Astrocyte (in vitro differentiated cells and primary cell): ENCODE measurements at regions not wholly inside any gene's neighbourhood (a gene's known extent, or its start where the extent isn't known, plus 50 kb on each side); places are given as distances from the start of the nearest gene placed in this dataset.

ENCODE experiments used
- DNase-seq: peaks from one replicate; pipeline ENCODE4 v3.0.0-alpha.2; 2010; ENCODE audit warnings: low read depth
- FAIRE-seq: peaks from 2 replicates; lab custom pipeline; 2011; peaks lifted over from hg19 to GRCh38; lab: Jason Lieb, UNC
- H2AFZ ChIP-seq: 2 replicates; pipeline ENCODE4 v1.6.0; 2012; ENCODE audit warnings: low read depth, low read length, inconsistent platforms
- H3K27ac ChIP-seq: 2 replicates; pipeline ENCODE4 v1.5.1; 2011; ENCODE audit warnings: low read depth, low read length, inconsistent platforms
- H3K27me3 ChIP-seq: 2 replicates; pipeline ENCODE4 v1.6.0; 2011; ENCODE audit warnings: low read length, inconsistent platforms; ENCODE audit not compliant: insufficient read depth
- H3K36me3 ChIP-seq: 2 replicates; pipeline ENCODE4 v1.5.1; 2011; ENCODE audit warnings: low read length, inconsistent platforms; ENCODE audit not compliant: insufficient read depth
- H3K4me1 ChIP-seq: 2 replicates; pipeline ENCODE4 v1.5.1; 2011; ENCODE audit warnings: low read length, inconsistent platforms; ENCODE audit not compliant: insufficient read depth
- H3K4me2 ChIP-seq: 2 replicates; pipeline ENCODE4 v1.6.0; 2012; ENCODE audit warnings: low read length, inconsistent platforms
- H3K4me3 ChIP-seq: 2 replicates; pipeline ENCODE4 v1.5.1; 2011; ENCODE audit warnings: low read depth, mild to moderate bottlenecking, low read length, inconsistent platforms; ENCODE audit not compliant: insufficient read depth
- H3K79me2 ChIP-seq: 2 replicates; pipeline ENCODE4 v1.6.0; 2012; ENCODE audit warnings: mild to moderate bottlenecking, low read length, inconsistent platforms; ENCODE audit not compliant: insufficient read depth
- H3K9ac ChIP-seq: 2 replicates; pipeline ENCODE4 v1.6.0; 2012; ENCODE audit warnings: mild to moderate bottlenecking, low read length, inconsistent platforms
- H3K9me3 ChIP-seq: 2 replicates; pipeline ENCODE4 v1.5.1; 2012; ENCODE audit warnings: low read depth, mild to moderate bottlenecking, low read length, inconsistent platforms; ENCODE audit not compliant: insufficient read depth
- H4K20me1 ChIP-seq: 2 replicates; pipeline ENCODE4 v1.6.0; 2012; ENCODE audit warnings: low read length, inconsistent platforms; ENCODE audit not compliant: insufficient read depth
- H3K27ac Mint-ChIP-seq: one replicate; pipeline ENCODE4 v1.8.0; 2021; ENCODE audit warnings: mild to moderate bottlenecking, mixed read lengths; ENCODE audit not compliant: unreplicated experiment
- H3K27me3 Mint-ChIP-seq: one replicate; pipeline ENCODE4 v1.8.0; 2021; ENCODE audit warnings: low read depth, mixed read lengths; ENCODE audit not compliant: unreplicated experiment
- H3K36me3 Mint-ChIP-seq: one replicate; pipeline ENCODE4 v1.8.0; 2021; ENCODE audit warnings: low read depth, mixed read lengths; ENCODE audit not compliant: unreplicated experiment
- H3K4me1 Mint-ChIP-seq: one replicate; pipeline ENCODE4 v1.8.0; 2021; ENCODE audit warnings: low read depth, mixed read lengths; ENCODE audit not compliant: unreplicated experiment
- H3K4me3 Mint-ChIP-seq: one replicate; pipeline ENCODE4 v1.8.0; 2021; ENCODE audit warnings: mild to moderate bottlenecking, moderate library complexity, mixed read lengths; ENCODE audit not compliant: unreplicated experiment
- H3K9me3 Mint-ChIP-seq: one replicate; pipeline ENCODE4 v1.8.0; 2021; ENCODE audit warnings: mild to moderate bottlenecking, mixed read lengths; ENCODE audit not compliant: unreplicated experiment
- EZH2 ChIP-seq: IDR thresholded peaks from 2 replicates; pipeline ENCODE4 v1.6.1; 2012; ENCODE audit warnings: mild to moderate bottlenecking, low read length, inconsistent platforms; ENCODE audit not compliant: insufficient read depth
- TF ChIP-seq, protein P1 (sequence below): IDR thresholded peaks from 2 replicates; pipeline ENCODE4 v1.5.1; 2011; ENCODE audit warnings: low read depth, mild to moderate bottlenecking, inconsistent platforms, low read length, moderate library complexity; ENCODE audit not compliant: insufficient read depth

DNA sequence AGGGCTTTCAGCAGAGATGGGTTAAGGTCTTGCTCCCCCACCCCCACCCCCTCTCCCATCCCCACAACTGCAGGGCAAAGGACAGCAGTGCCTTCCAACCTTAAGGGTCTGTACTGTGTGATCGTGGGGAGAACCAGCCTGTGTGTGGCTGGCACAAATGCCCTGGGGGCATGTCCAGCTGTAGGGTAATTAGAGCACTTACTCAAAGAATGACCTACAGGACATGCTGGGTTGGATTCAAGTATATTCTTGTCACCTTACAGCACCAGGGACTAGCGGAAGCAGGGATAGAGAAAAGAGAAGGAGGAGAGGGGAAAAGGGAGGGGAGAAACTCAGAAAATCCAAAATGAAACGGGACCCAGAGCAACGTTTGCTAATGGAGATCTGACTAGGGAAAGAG is 191.3 kb upstream of the GATB start:
- H3K27me3 Mint-ChIP-seq: peaks cover 10% of the 10 kb centered on the region
- H3K36me3 Mint-ChIP-seq: no peaks in the 10 kb centered on the region
- Histone ChIP-seq H3K36me3 (no peaks in the 10 kb centered on the region), H4K20me1 (no peaks in the 10 kb centered on the region), H3K4me1 (peaks cover 4% of the 10 kb centered on the region), H3K4me3 (no peak overlapping the region), H2AFZ (no peak overlapping the region), H3K4me2 (no peak overlapping the region), H3K9ac (no peak overlapping the region), H3K27ac (no peak overlapping the region), H3K79me2 (no peaks in the 10 kb centered on the region), H3K9me3 (no peaks in the 10 kb centered on the region), H3K27me3 (no peaks in the 10 kb centered on the region)
- peaks cover 10% of the 10 kb centered on the region for H3K9me3 Mint-ChIP-seq
- no peak for TF ChIP-seq EZH2
- TF ChIP-seq, protein P1, sequence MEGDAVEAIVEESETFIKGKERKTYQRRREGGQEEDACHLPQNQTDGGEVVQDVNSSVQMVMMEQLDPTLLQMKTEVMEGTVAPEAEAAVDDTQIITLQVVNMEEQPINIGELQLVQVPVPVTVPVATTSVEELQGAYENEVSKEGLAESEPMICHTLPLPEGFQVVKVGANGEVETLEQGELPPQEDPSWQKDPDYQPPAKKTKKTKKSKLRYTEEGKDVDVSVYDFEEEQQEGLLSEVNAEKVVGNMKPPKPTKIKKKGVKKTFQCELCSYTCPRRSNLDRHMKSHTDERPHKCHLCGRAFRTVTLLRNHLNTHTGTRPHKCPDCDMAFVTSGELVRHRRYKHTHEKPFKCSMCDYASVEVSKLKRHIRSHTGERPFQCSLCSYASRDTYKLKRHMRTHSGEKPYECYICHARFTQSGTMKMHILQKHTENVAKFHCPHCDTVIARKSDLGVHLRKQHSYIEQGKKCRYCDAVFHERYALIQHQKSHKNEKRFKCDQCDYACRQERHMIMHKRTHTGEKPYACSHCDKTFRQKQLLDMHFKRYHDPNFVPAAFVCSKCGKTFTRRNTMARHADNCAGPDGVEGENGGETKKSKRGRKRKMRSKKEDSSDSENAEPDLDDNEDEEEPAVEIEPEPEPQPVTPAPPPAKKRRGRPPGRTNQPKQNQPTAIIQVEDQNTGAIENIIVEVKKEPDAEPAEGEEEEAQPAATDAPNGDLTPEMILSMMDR: no peak
- DNase-seq (no peak), FAIRE-seq (no peak)
- no peak overlapping the region for H3K27ac Mint-ChIP-seq
- peaks cover 14% of the 10 kb centered on the region for H3K4me1 Mint-ChIP-seq
- H3K4me3 Mint-ChIP-seq: no peak overlapping the region

- Histone ChIP-seq H3K27me3 (no peaks in the 10 kb centered on the region), H3K4me1 (peaks cover 3% of the 10 kb centered on the region), H3K9me3 (peaks cover 4% of the 10 kb centered on the region), H3K4me2 (no peak overlapping the region), H3K9ac (no peak overlapping the region), H3K27ac (no peak overlapping the region), H4K20me1 (no peaks in the 10 kb centered on the region), H3K79me2 (no peaks in the 10 kb centered on the region), H3K36me3 (no peaks in the 10 kb centered on the region), H2AFZ (no peak overlapping the region), H3K4me3 (no peak overlapping the region)
- no peak for FAIRE-seq
- H3K4me3 Mint-ChIP-seq: no peak overlapping the region
- no peaks in the 10 kb centered on the region for H3K36me3 Mint-ChIP-seq
- no peak for DNase-seq
- H3K9me3 Mint-ChIP-seq: peaks cover 10% of the 10 kb centered on the region
- peaks cover 9% of the 10 kb centered on the region for H3K4me1 Mint-ChIP-seq
- TF ChIP-seq, protein P1: no peak
- no peak overlapping the region for H3K27ac Mint-ChIP-seq
- peaks cover 10% of the 10 kb centered on the region for H3K27me3 Mint-ChIP-seq
Observed at GRCh38 chr4:151951671-151952050, 190.9 kb upstream of the GATB start.

GRCh38 chr4:151950993-151951670 is 190.3 kb upstream of the GATB start:
- Mint-ChIP-seq H3K9me3 (peaks cover 14% of the 10 kb centered on the region), H3K27me3 (peaks cover 10% of the 10 kb centered on the region), H3K27ac (no peak overlapping the region), H3K4me3 (no peak overlapping the region), H3K4me1 (peaks cover 6% of the 10 kb centered on the region), H3K36me3 (no peaks in the 10 kb centered on the region)
- Histone ChIP-seq H3K27ac (no peak overlapping the region), H3K27me3 (no peaks in the 10 kb centered on the region), H3K4me2 (no peak overlapping the region), H3K4me1 (peaks cover 3% of the 10 kb centered on the region), H3K4me3 (no peak overlapping the region), H2AFZ (no peak overlapping the region), H3K9ac (no peak overlapping the region), H4K20me1 (no peaks in the 10 kb centered on the region), H3K9me3 (peaks cover 6% of the 10 kb centered on the region), H3K79me2 (no peaks in the 10 kb centered on the region), H3K36me3 (no peaks in the 10 kb centered on the region)
- DNase-seq (no peak), FAIRE-seq (no peak)
- no peak for TF ChIP-seq EZH2
- TF ChIP-seq, protein P1: no peak
